ENCODE measurements at regions not wholly inside any gene's neighbourhood (a gene's known extent, or its start where the extent isn't known, plus 50 kb on each side); places are given as distances from the start of the nearest gene placed in this dataset.
"Not testable (repeated sequence)": the region's sequence is repeated elsewhere in the genome, so short reads cannot be mapped to it uniquely, and the experiment has no call there.

DNA sequence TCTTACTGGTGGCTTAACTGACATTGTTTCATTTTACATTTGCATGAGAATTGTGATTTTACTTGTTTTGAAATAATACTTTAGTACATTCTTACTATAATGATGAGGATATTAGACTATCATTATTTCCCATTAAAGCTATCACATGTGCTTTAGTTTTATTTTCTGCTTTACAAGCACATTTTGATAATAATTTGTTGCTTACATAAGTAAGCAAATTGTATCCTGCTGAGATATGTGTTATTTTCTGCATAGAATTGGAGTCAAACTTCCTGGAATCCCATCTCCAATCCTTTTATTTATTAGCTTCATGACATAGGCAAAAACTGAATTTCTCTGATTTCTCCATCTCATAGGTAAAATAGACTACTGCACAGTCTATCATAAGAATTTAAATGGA is 847.4 kb downstream of the DIPK2A start:
- no peaks in the 10 kb centered on the region for H3K9me3 ChIP-seq (ENCODE audit: low read length)
- H3K4me2 ChIP-seq (ENCODE audit: low read length) = no peak overlapping the region
- TF ChIP-seq, protein P1, sequence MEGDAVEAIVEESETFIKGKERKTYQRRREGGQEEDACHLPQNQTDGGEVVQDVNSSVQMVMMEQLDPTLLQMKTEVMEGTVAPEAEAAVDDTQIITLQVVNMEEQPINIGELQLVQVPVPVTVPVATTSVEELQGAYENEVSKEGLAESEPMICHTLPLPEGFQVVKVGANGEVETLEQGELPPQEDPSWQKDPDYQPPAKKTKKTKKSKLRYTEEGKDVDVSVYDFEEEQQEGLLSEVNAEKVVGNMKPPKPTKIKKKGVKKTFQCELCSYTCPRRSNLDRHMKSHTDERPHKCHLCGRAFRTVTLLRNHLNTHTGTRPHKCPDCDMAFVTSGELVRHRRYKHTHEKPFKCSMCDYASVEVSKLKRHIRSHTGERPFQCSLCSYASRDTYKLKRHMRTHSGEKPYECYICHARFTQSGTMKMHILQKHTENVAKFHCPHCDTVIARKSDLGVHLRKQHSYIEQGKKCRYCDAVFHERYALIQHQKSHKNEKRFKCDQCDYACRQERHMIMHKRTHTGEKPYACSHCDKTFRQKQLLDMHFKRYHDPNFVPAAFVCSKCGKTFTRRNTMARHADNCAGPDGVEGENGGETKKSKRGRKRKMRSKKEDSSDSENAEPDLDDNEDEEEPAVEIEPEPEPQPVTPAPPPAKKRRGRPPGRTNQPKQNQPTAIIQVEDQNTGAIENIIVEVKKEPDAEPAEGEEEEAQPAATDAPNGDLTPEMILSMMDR (IDR thresholded peaks at IDR 0.05; ENCODE audit: low read length) = no peak

DNA sequence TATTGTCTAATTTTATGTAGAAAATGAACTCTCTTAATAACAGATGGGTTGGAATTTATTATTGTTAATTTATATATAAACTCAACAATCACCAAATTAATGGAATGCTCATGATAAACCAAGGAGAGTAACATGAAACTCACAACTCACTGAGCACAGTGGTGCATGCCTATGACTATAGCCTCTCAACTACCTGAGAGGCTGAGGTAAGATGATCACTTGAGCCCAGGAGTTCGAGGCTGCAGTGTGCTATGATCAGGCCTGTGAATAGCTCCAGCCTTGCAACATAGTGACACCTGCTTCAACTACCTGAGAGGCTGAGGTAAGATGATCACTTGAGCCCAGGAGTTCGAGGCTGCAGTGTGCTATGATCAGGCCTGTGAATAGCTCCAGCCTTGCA is 848.6 kb downstream of the DIPK2A start:
- H3F3A ChIP-seq (ENCODE audit: insufficient read depth, low read length); H3K27ac ChIP-seq (ENCODE audit: low read depth, low read length, poor library complexity, severe bottlenecking); H3K4me1 ChIP-seq (ENCODE audit: insufficient read depth, low read length, severe bottlenecking); H3K27me3 ChIP-seq (ENCODE audit: insufficient read depth, low read length); H2AFZ ChIP-seq (ENCODE audit: low read length); H3K79me2 ChIP-seq (ENCODE audit: insufficient read depth, low read length); H3K9me3 ChIP-seq (ENCODE audit: low read length); H3K4me3 ChIP-seq (ENCODE audit: low read depth, low read length, poor library complexity, severe bottlenecking); H3K36me3 ChIP-seq (ENCODE audit: insufficient read depth, low read length); H4K20me1 ChIP-seq (ENCODE audit: insufficient read depth, low read length); H3K9ac ChIP-seq (ENCODE audit: low read length); H3K4me2 ChIP-seq (ENCODE audit: low read length); H3K9me2 ChIP-seq (ENCODE audit: low read depth, low read length): not testable (repeated sequence)

More for the DNA sequence above, 847.4 kb downstream of the DIPK2A start:
- H3K4me3 ChIP-seq (ENCODE audit: low read depth, low read length, poor library complexity, severe bottlenecking) = no peak overlapping the region
- no peak overlapping the region for H3K27ac ChIP-seq (ENCODE audit: low read depth, low read length, poor library complexity, severe bottlenecking)
- H3K9ac ChIP-seq (ENCODE audit: low read length) = no peak overlapping the region
- no peaks in the 10 kb centered on the region for H4K20me1 ChIP-seq (ENCODE audit: insufficient read depth, low read length)
- H2AFZ ChIP-seq (ENCODE audit: low read length) = no peak overlapping the region
- no peaks in the 10 kb centered on the region for H3K9me2 ChIP-seq (ENCODE audit: low read depth, low read length)
- H3K27me3 ChIP-seq (ENCODE audit: insufficient read depth, low read length) = no peaks in the 10 kb centered on the region
- H3K36me3 ChIP-seq (ENCODE audit: insufficient read depth, low read length) = no peaks in the 10 kb centered on the region
- no peaks in the 10 kb centered on the region for H3K79me2 ChIP-seq (ENCODE audit: insufficient read depth, low read length)
- no peaks in the 10 kb centered on the region for H3F3A ChIP-seq (ENCODE audit: insufficient read depth, low read length)
- no peaks in the 10 kb centered on the region for H3K4me1 ChIP-seq (ENCODE audit: insufficient read depth, low read length, severe bottlenecking)

DNA sequence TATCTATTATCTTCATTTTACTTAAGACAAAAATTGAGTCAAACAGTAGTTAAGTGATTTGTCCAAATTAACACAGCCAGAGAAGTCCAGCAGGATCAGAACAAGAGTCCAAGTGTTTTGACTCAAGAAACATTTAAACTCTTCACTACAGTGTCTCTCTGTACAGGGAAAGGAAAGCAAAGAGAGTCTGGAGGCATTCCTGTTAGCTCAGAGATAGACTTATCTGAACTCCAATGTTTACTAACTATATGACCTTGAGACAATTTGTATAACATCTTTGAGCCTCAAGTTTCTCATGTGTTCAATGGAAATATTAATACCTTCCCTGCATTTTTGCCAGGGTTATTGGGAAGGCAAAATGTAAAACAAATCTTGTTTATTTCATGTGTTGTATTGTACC is 849.1 kb downstream of the DIPK2A start:
- no peaks in the 10 kb centered on the region for H3K79me2 ChIP-seq (ENCODE audit: insufficient read depth, low read length)
- no peaks in the 10 kb centered on the region for H3K9me3 ChIP-seq (ENCODE audit: low read length)
- H3K9me2 ChIP-seq (ENCODE audit: low read depth, low read length) = no peaks in the 10 kb centered on the region
- H3K4me3 ChIP-seq (ENCODE audit: low read depth, low read length, poor library complexity, severe bottlenecking) = no peak overlapping the region
- TF ChIP-seq, protein P1 (IDR thresholded peaks at IDR 0.05; ENCODE audit: low read length) = no peak
- no peak for TF ChIP-seq EZH2 (IDR thresholded peaks at IDR 0.05; ENCODE audit: borderline replicate concordance, low read length)
- no peaks in the 10 kb centered on the region for H3K4me1 ChIP-seq (ENCODE audit: insufficient read depth, low read length, severe bottlenecking)
- H3K9ac ChIP-seq (ENCODE audit: low read length) = no peak overlapping the region
- no peak overlapping the region for H2AFZ ChIP-seq (ENCODE audit: low read length)
- no peaks in the 10 kb centered on the region for H3F3A ChIP-seq (ENCODE audit: insufficient read depth, low read length)
- H4K20me1 ChIP-seq (ENCODE audit: insufficient read depth, low read length) = no peaks in the 10 kb centered on the region
- H3K27me3 ChIP-seq (ENCODE audit: insufficient read depth, low read length) = no peaks in the 10 kb centered on the region
- H3K27ac ChIP-seq (ENCODE audit: low read depth, low read length, poor library complexity, severe bottlenecking) = no peak overlapping the region
- no peak overlapping the region for H3K4me2 ChIP-seq (ENCODE audit: low read length)
- H3K36me3 ChIP-seq (ENCODE audit: insufficient read depth, low read length) = no peaks in the 10 kb centered on the region

DNA sequence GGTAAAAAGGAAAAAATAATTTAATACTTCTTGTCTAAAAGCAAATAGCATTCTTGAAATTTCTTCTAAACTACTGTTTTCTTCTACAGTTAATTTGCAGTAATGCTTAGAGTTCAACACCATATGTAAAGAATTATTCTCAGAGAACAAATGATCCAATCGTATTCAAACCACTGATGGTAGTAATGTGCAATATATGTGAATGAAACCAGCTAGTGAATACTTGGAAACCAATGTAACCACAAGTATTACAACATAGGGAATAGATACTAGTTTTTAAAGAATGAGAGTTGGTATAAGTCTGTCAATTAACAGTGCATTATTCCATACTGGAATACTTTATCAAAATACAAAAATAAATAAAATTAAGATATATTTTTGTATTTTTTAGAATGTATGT is 850.0 kb downstream of the DIPK2A start:
- H3K36me3 ChIP-seq (ENCODE audit: insufficient read depth, low read length) = no peaks in the 10 kb centered on the region
- no peak overlapping the region for H3K4me2 ChIP-seq (ENCODE audit: low read length)
- no peak overlapping the region for H3K27ac ChIP-seq (ENCODE audit: low read depth, low read length, poor library complexity, severe bottlenecking)
- H3K9me3 ChIP-seq (ENCODE audit: low read length) = no peaks in the 10 kb centered on the region
- H3K79me2 ChIP-seq (ENCODE audit: insufficient read depth, low read length) = no peaks in the 10 kb centered on the region
- H3K27me3 ChIP-seq (ENCODE audit: insufficient read depth, low read length) = no peaks in the 10 kb centered on the region
- no peak overlapping the region for H3K4me3 ChIP-seq (ENCODE audit: low read depth, low read length, poor library complexity, severe bottlenecking)
- no peak for TF ChIP-seq EZH2 (IDR thresholded peaks at IDR 0.05; ENCODE audit: borderline replicate concordance, low read length)
- TF ChIP-seq, protein P1 (IDR thresholded peaks at IDR 0.05; ENCODE audit: low read length) = no peak
- no peaks in the 10 kb centered on the region for H3F3A ChIP-seq (ENCODE audit: insufficient read depth, low read length)
- no peaks in the 10 kb centered on the region for H3K4me1 ChIP-seq (ENCODE audit: insufficient read depth, low read length, severe bottlenecking)
- no peak overlapping the region for H3K9ac ChIP-seq (ENCODE audit: low read length)
- H3K9me2 ChIP-seq (ENCODE audit: low read depth, low read length) = no peaks in the 10 kb centered on the region
- H4K20me1 ChIP-seq (ENCODE audit: insufficient read depth, low read length) = no peaks in the 10 kb centered on the region
- H2AFZ ChIP-seq (ENCODE audit: low read length) = no peak overlapping the region
